ENCODE measurements at regions not wholly inside any gene's neighbourhood (a gene's known extent, or its start where the extent isn't known, plus 50 kb on each side); places are given as distances from the start of the nearest gene placed in this dataset.

- no peak for DNase-seq
- no peaks in the 10 kb centered on the region for H3K9me3 ChIP-seq
- H3K4me3 ChIP-seq, result no peak overlapping the region
These were observed 543.5 kb upstream of the ADARB2 start for GRCh38 chr10:2280713-2281300.

GRCh38 chr10:2279711-2280110, 542.4 kb upstream of the ADARB2 start:
- no peak for DNase-seq
- no peaks in the 10 kb centered on the region for H3K4me1 ChIP-seq
- no peaks in the 10 kb centered on the region for H3K9me3 ChIP-seq
- TF ChIP-seq CTCF (IDR thresholded peaks at IDR 0.05) (no peak), POLR2A (IDR thresholded peaks at IDR 0.05) (no peak)
- H3K27me3 ChIP-seq, result no peaks in the 10 kb centered on the region
- no peak overlapping the region for H3K4me3 ChIP-seq
- no peaks in the 10 kb centered on the region for H3K36me3 ChIP-seq
- H3K27ac ChIP-seq, result no peak overlapping the region

More at GRCh38 chr10:2280713-2281300, 543.5 kb upstream of the ADARB2 start:
- Histone ChIP-seq H3K4me1 (no peaks in the 10 kb centered on the region), H3K27me3 (no peaks in the 10 kb centered on the region), H3K36me3 (no peaks in the 10 kb centered on the region), H3K27ac (no peak overlapping the region)
- TF ChIP-seq POLR2A (IDR thresholded peaks at IDR 0.05) (no peak), CTCF (IDR thresholded peaks at IDR 0.05) (no peak)

DNA sequence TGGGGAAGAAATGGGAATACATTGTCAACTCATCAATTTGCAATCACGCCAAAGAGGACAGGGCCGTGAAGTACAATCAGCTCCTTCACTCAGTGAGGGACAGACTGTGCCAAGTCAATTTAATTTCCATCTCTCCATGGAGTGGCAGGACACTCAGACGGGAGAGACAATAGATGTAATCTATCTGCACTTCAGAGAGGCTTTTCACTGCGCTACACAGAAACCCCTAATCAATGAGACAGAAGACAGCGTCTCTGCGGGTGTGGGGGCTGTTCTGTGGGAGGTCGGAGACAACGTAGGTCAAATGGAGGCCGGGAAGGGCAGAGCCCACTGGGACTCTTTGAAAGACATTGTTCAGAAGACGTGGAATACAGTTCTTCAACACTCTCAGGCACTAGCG, 541.0 kb upstream of the ADARB2 start:
- TF ChIP-seq POLR2A (IDR thresholded peaks at IDR 0.05), result no peak
- Histone ChIP-seq H3K36me3 (no peaks in the 10 kb centered on the region), H3K27me3 (no peaks in the 10 kb centered on the region), H3K4me1 (no peaks in the 10 kb centered on the region), H3K27ac (no peak overlapping the region), H3K9me3 (no peaks in the 10 kb centered on the region), H3K4me3 (no peak overlapping the region)
- DNase-seq, result no peak

DNA sequence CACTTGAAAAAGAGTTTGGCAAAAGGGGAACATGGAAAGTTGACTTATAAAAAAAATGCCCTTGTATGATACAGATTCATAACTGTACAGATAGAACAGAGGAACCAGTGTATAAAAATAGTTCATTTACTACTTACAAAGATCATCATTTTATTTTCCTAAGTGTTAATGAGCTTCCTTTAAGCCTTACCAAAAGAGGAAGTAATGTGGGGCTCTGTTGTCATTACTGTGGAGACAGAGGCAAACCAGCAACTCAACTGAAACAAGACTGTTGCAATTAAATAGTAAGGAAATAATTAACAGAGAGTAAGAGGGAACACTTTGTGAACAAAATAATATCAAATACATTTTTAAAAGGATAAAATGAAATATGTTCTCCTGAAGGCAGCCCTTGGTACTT, 526.2 kb upstream of the ADARB2 start:
- Histone ChIP-seq H3K27ac (no peak overlapping the region), H3K4me3 (no peak overlapping the region), H3K27me3 (no peaks in the 10 kb centered on the region), H3K36me3 (no peaks in the 10 kb centered on the region), H3K9me3 (no peaks in the 10 kb centered on the region), H3K4me1 (no peaks in the 10 kb centered on the region)
- no peak for TF ChIP-seq POLR2A (IDR thresholded peaks at IDR 0.05)
- TF ChIP-seq CTCF (IDR thresholded peaks at IDR 0.05), result no peak
- no peak for DNase-seq

- no peaks in the 10 kb centered on the region for H3K36me3 ChIP-seq
- no peaks in the 10 kb centered on the region for H3K27me3 ChIP-seq
- DNase-seq, result no peak
- TF ChIP-seq POLR2A (IDR thresholded peaks at IDR 0.05), result no peak
- TF ChIP-seq CTCF (IDR thresholded peaks at IDR 0.05), result no peak
- H3K4me1 ChIP-seq, result no peaks in the 10 kb centered on the region
- H3K4me3 ChIP-seq, result no peak overlapping the region
- H3K27ac ChIP-seq, result no peak overlapping the region
- H3K9me3 ChIP-seq, result no peaks in the 10 kb centered on the region
These were observed 525.6 kb upstream of the ADARB2 start for GRCh38 chr10:2262878-2263277.

DNA sequence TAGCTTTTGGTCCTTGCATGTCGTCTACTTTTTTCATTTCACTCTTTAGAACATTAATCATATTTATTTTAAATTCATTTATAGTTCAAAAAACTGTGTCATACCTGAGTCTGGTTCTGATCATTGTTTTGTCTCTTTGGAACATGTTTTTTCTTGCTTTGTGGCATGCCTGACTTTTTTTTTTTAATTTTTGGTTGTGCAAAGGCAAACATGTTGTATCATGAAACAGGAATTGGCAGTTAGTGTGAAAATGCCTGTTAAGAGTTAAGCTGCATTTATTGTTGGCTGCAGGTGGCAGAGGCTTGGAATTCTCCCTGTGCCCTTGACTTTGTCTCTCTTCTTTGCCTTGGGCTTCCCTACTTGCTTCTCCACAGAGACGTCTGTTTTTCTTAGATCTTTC, 525.0 kb upstream of the ADARB2 start:
- Histone ChIP-seq H3K27ac (no peak overlapping the region), H3K36me3 (no peaks in the 10 kb centered on the region), H3K4me3 (no peak overlapping the region), H3K4me1 (no peaks in the 10 kb centered on the region), H3K9me3 (no peaks in the 10 kb centered on the region), H3K27me3 (no peaks in the 10 kb centered on the region)
- TF ChIP-seq POLR2A (IDR thresholded peaks at IDR 0.05), result no peak
- TF ChIP-seq CTCF (IDR thresholded peaks at IDR 0.05), result no peak
- no peak for DNase-seq
